H7 (cell line): ENCODE measurements at regions not wholly inside any gene's neighbourhood (a gene's known extent, or its start where the extent isn't known, plus 50 kb on each side); places are given as distances from the start of the nearest gene placed in this dataset.
A peak's percentile ranks its signal among the peaks of the same experiment; 100 is the strongest.

Experiments
- DNase-seq: peaks from one replicate; pipeline ENCODE4 v3.0.0; 2012
- H3K27me3 ChIP-seq: 2 replicates; pipeline ENCODE4 v1.6.0; 2011; ENCODE audit warnings: mild to moderate bottlenecking, low read length; ENCODE audit not compliant: control insufficient read depth, insufficient read depth
- H3K36me3 ChIP-seq: replicated peaks from 2 replicates; pipeline ENCODE4 v1.5.1; 2011; ENCODE audit warnings: low read length; ENCODE audit not compliant: control insufficient read depth, insufficient read depth
- H3K4me3 ChIP-seq: 2 replicates; pipeline ENCODE4 v1.5.1; 2011; ENCODE audit warnings: low read depth, mild to moderate bottlenecking, control low read depth, low read length, moderate library complexity; ENCODE audit not compliant: insufficient read depth

DNA sequence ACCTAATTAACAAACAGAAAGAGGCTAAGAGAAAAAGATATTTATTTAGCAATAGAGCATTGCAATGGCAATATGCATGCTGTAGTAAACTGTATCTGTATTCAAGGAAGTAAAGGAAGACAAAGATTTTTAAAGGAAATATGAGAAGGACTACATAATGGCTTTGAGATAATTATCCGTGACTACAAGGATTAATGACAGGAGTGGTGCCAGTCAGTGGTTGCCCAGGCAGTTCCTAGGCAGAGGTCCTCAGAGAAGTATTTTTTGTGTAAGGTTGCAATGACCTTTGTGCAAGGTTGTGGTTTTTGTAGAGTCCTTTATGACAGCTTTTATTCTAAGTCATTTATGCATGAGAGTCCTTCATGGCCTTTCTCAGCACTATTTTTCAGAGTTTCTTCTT, 711.1 kb upstream of the CHRM3 start:
- H3K27me3 ChIP-seq = no peaks in the 10 kb centered on the region
- no peaks in the 10 kb centered on the region for H3K36me3 ChIP-seq
- H3K4me3 ChIP-seq = no peak overlapping the region
- no peak for DNase-seq

GRCh38 chr1:238674316-238674715, 712.1 kb upstream of the CHRM3 start:
- Histone ChIP-seq H3K36me3 (no peaks in the 10 kb centered on the region), H3K4me3 (no peak overlapping the region), H3K27me3 (no peaks in the 10 kb centered on the region)
- DNase-seq = no peak

GRCh38 chr1:238673561-238673960, 712.8 kb upstream of the CHRM3 start:
- H3K36me3 ChIP-seq = no peaks in the 10 kb centered on the region
- H3K4me3 ChIP-seq = no peak overlapping the region
- no peaks in the 10 kb centered on the region for H3K27me3 ChIP-seq
- DNase-seq = no peak

GRCh38 chr1:238672806-238673205, 713.6 kb upstream of the CHRM3 start:
- no peaks in the 10 kb centered on the region for H3K36me3 ChIP-seq
- DNase-seq = no peak
- no peak overlapping the region for H3K4me3 ChIP-seq
- H3K27me3 ChIP-seq = no peaks in the 10 kb centered on the region

DNA sequence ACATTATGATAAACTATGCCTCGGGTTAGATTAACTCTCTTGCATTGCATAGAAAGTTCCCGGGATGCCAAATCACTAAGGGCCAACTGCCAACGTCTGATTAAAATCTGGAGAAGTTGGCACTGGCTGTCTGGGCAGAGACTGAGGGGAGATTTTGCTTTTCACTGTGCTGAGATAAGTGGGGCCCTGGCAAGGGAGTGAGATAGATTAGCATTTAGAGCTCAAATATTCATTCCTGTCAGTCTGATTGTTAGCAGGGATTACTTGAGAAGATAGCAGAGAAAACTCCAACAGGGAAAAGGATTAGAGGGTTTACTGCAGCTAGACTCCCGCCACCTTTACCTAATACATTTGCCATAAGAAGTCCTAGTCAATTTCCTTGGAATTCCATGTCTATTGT, 714.1 kb upstream of the CHRM3 start:
- H3K27me3 ChIP-seq = no peaks in the 10 kb centered on the region
- DNase-seq = peak; percentile 7

DNA sequence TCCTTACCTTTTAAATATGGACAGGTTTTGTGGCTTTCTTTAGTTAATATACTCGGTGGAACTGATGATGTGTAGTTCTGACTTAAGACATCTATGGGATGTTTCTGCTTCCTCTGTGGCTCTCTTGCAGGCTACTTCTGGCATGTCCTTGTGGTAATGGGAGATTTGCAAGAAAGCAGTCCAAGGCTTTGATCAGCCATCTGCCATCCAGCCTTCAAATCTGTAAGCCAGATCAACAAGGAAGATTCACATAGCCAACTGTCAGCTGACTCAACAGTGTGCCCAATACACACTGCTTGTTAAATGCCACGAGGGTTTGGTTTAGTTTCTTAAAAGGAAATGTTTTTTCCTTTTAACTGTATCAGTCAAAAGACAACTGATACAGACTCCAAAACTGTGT, 722.2 kb upstream of the CHRM3 start:
- Histone ChIP-seq H3K27me3 (no peaks in the 10 kb centered on the region), H3K4me3 (no peak overlapping the region), H3K36me3 (no peaks in the 10 kb centered on the region)
- DNase-seq = no peak

More for the DNA sequence above, 714.1 kb upstream of the CHRM3 start:
- Histone ChIP-seq H3K36me3 (no peaks in the 10 kb centered on the region), H3K4me3 (no peak overlapping the region)

DNA sequence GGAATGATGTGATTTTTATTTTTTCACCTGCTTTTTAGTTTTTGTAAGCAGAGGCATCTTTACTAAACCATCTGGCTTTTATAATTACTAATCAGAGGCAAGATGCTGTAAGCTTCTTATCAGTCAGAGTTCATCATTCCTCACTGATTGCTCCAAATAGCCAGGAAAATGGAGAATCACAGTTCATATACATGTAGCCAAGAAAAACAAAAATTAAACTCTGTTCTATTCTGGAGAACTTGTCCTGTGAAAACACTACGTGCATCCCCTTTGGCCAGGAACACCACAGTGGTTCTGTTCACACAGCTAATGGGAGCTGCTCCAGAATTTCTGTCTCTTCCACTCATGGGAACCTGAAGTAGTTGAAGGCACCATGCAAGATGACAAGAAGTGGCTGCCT, 725.5 kb upstream of the CHRM3 start:
- Histone ChIP-seq H3K36me3 (no peaks in the 10 kb centered on the region), H3K4me3 (no peak overlapping the region), H3K27me3 (no peaks in the 10 kb centered on the region)
- no peak for DNase-seq

DNA sequence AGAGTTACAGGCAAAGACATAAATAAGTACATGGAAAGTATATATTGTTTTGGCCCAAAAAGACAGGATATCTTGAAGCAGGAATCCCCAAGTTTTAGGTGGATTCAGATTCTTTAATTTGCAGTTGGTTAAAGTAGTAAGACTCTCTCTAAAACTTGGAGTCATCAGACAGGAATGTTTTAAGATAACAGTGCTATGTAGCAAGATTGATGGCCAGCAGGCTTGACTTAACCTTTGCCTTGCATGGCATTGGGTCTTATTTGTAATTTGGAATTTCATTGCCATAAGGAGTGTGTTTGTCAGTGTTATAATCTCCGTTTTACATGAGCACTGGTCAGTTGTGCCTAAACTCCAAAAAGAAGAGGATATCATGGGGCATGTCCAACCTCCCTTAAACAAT, 727.6 kb upstream of the CHRM3 start:
- no peak overlapping the region for H3K4me3 ChIP-seq
- DNase-seq = no peak
- H3K27me3 ChIP-seq = no peaks in the 10 kb centered on the region
- H3K36me3 ChIP-seq = no peaks in the 10 kb centered on the region

DNA sequence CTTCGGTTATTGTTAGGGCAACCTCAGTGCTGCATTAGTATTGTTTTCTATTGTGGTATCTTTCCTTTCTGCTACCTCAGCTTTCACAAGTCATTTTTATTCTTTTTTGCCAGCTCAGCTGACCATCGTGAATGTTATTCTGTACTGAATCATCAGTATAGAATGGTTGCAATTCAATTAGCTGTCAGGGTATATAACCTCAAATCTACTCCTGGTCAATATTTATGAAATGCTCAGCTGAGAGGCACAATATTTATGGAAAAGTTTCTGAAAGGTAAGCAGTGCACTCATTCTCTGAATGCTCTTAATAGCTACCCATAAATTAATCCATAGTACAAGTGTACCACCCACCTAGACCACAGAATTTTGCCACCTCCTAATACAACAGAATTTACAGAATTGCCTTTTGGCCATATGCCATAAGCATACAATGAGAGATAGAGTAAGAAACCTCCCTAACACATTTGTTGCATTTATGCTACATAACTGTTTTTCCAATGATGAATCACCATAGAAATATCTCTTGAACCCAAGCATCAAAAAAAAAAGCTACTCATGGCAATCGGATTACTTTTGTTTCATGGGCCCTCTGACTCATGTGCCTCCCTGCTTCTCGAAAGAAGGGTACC, 732.6 kb upstream of the CHRM3 start:
- DNase-seq = no peak

DNA sequence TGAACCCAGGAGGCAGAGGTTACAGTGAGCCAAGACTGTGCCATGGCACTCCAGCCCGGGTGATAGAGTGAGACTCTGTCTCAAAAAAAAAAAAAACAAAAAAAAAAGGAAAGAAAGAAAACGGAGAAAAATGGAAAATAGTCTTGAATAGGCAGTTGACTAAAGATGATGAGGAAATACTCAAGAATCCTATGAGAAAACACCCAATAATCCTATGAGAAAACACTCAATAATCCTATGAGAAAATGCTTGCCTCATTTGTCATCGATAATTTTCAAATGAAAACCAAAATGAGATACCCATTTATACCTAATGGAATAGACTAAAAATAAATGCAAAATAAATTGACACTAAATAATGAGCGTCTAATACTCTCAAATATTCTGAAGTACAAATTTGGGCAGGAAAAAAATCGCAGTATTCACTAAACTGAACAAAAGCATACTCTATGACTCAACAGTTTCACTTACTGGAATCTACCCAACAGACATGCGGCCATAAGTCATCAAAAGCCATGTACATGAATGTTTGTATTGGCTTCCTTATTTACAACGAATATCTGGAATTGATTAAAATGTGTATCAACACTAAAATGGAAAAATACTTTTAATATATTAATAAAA, 733.9 kb upstream of the CHRM3 start:
- Histone ChIP-seq H3K36me3 (no peaks in the 10 kb centered on the region), H3K27me3 (no peaks in the 10 kb centered on the region), H3K4me3 (no peak overlapping the region)
- DNase-seq = no peak

More for the DNA sequence above, 732.6 kb upstream of the CHRM3 start:
- H3K27me3 ChIP-seq = no peaks in the 10 kb centered on the region
- H3K4me3 ChIP-seq = no peak overlapping the region
- H3K36me3 ChIP-seq = no peaks in the 10 kb centered on the region

DNA sequence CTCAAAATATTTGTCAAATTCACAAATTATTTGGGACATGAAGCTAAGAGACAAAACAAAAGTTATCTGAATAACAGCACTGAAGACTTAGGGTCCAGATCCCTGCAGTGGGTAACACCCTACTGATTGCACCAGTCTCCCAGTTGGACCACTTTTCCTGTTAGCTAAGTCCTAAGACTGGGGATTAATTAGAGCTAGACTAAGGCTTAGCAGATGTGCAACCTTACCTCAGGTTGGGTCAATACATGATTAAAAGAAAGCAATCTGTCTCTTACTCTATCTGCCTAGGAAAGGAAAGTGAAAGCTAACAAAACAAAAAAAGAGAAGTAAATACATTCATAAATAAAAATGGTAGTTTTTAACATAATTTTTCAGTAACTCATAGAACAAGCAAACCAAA, 737.2 kb upstream of the CHRM3 start:
- H3K27me3 ChIP-seq = no peaks in the 10 kb centered on the region
- no peaks in the 10 kb centered on the region for H3K36me3 ChIP-seq
- no peak for DNase-seq
- no peak overlapping the region for H3K4me3 ChIP-seq

DNA sequence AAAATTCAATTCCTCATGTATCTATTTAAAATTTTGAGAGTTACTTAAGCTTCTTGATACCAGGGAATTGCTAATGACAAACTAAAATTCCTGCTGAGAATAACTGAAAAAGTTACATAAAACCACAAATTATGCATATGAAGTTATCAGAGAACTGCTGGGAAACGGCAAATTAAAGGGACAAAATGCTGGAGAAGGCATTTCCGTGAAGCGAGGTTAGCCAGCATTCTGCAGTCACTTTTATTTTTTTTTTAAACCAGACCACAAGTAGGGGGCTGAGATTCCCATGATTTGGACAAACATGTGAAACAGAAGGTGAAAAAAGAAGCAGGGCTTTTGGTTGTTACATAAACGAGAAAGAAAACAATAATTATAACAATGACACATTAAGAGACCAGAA, 737.6 kb upstream of the CHRM3 start:
- H3K4me3 ChIP-seq = no peak overlapping the region
- H3K27me3 ChIP-seq = no peaks in the 10 kb centered on the region
- DNase-seq = no peak
- no peaks in the 10 kb centered on the region for H3K36me3 ChIP-seq

DNA sequence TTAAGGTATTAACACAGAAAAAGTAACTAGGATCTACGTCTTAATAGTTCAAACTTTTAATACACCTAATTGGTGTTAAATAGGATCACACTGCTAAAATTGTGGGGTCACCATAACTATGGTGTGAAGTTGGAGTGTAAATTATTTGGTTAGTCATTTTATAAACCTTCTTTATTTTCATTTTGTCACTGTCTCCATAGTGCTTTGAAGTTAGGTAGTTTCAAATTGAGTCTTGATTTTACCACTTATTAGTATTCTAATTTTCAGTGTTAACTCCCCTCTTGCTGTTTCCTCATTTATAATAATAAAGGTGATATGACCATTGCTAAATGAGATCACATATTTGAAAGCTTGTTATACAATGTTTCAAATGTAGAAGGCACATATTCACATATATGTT, 738.1 kb upstream of the CHRM3 start:
- no peak for DNase-seq
- no peak overlapping the region for H3K4me3 ChIP-seq
- H3K36me3 ChIP-seq = no peaks in the 10 kb centered on the region
- no peaks in the 10 kb centered on the region for H3K27me3 ChIP-seq

GRCh38 chr1:238647877-238648276, 738.5 kb upstream of the CHRM3 start:
- H3K27me3 ChIP-seq = no peaks in the 10 kb centered on the region
- no peaks in the 10 kb centered on the region for H3K36me3 ChIP-seq
- H3K4me3 ChIP-seq = no peak overlapping the region
- DNase-seq = peak; percentile 23

GRCh38 chr1:238642231-238642630, 744.1 kb upstream of the CHRM3 start:
- H3K36me3 ChIP-seq = no peaks in the 10 kb centered on the region
- no peak for DNase-seq
- no peak overlapping the region for H3K4me3 ChIP-seq
- no peaks in the 10 kb centered on the region for H3K27me3 ChIP-seq

DNA sequence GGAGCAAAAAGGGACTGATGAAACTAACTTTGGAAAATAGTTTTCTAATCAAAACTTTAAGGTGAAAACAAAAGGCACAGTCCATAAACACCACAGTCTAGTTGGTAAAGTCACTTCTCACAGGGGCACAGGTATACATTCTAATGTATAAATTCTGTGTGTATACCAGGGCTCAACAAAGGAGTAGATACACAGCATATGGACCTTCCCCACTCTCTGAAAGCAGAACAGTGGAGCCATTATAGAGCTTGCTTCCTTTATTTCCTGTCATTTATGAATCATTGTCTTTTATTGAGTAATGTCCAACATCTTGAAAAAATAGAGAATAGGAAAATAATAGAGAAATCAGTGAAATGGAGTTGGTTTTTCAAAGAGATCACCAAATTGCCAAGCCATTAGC, 746.5 kb upstream of the CHRM3 start:
- H3K4me3 ChIP-seq = no peak overlapping the region
- DNase-seq = no peak
- no peaks in the 10 kb centered on the region for H3K27me3 ChIP-seq
- no peaks in the 10 kb centered on the region for H3K36me3 ChIP-seq
